ENCODE measurements at regions not wholly inside any gene's neighbourhood (a gene's known extent, or its start where the extent isn't known, plus 50 kb on each side); places are given as distances from the start of the nearest gene placed in this dataset.

GRCh38 chr14:53740570-53740969 lies 216.1 kb downstream of the BMP4 start (continued):
- TF ChIP-seq SIN3A (conservative IDR thresholded peaks at IDR 0.05 in 1 of 2, IDR thresholded peaks at IDR 0.05 in 1 of 2; ENCODE audit: low read depth in 1 of 2, low read length in 2 of 2), result no peak
- no peak for TF ChIP-seq PHF8 (conservative IDR thresholded peaks at IDR 0.05; ENCODE audit: low read depth, low read length)
- TF ChIP-seq CEBPB (IDR thresholded peaks at IDR 0.05; ENCODE audit: low read depth, low read length), result no peak
- TF ChIP-seq EZH2 (IDR thresholded peaks at IDR 0.05; ENCODE audit: low read depth, low read length, severe bottlenecking), result no peak
- no peak for TF ChIP-seq SP1 (IDR thresholded peaks at IDR 0.05; ENCODE audit: low read depth, low read length)
- TF ChIP-seq TBP (IDR thresholded peaks at IDR 0.05; ENCODE audit: low read depth, low read length), result no peak

Measured in H1 (cell line).